ENCODE measurements at regions not wholly inside any gene's neighbourhood (a gene's known extent, or its start where the extent isn't known, plus 50 kb on each side); places are given as distances from the start of the nearest gene placed in this dataset.

- H3K27me3 ChIP-seq (ENCODE audit: low read depth, low read length), result no peaks in the 10 kb centered on the region
- H3K4me2 ChIP-seq (ENCODE audit: low read length), result no peak overlapping the region
- no peak overlapping the region for H3K27ac ChIP-seq (ENCODE audit: low read length)
Measured at GRCh38 chr13:32880636-32881035, 135.6 kb upstream of the KL start.

GRCh38 chr13:32881074-32881776 lies 135.0 kb upstream of the KL start:
- Histone ChIP-seq H3K9ac (ENCODE audit: low read length) (no peak overlapping the region), H3K27ac (ENCODE audit: low read length) (no peak overlapping the region), H3K36me3 (replicated peaks; ENCODE audit: low read depth, low read length) (no peaks in the 10 kb centered on the region), H3K79me2 (ENCODE audit: low read length) (no peaks in the 10 kb centered on the region), H2AFZ (ENCODE audit: low read depth, low read length) (no peak overlapping the region), H3K27me3 (ENCODE audit: low read depth, low read length) (no peaks in the 10 kb centered on the region), H3K4me3 (ENCODE audit: low read length) (no peak overlapping the region), H3K4me2 (ENCODE audit: low read length) (no peak overlapping the region), H3K9me3 (ENCODE audit: insufficient read depth, low read length) (no peaks in the 10 kb centered on the region), H3K4me1 (ENCODE audit: low read length) (no peaks in the 10 kb centered on the region), H4K20me1 (ENCODE audit: insufficient read depth, low read length) (no peaks in the 10 kb centered on the region)
- TF ChIP-seq EZH2phosphoT487 (IDR thresholded peaks at IDR 0.05; ENCODE audit: low read depth) (no peak), CTCF (IDR thresholded peaks at IDR 0.05; ENCODE audit: low read depth, low read length) (no peak)

More at GRCh38 chr13:32880636-32881035, 135.6 kb upstream of the KL start:
- Histone ChIP-seq H3K4me1 (ENCODE audit: low read length) (no peaks in the 10 kb centered on the region), H3K79me2 (ENCODE audit: low read length) (no peaks in the 10 kb centered on the region), H4K20me1 (ENCODE audit: insufficient read depth, low read length) (no peaks in the 10 kb centered on the region), H3K4me3 (ENCODE audit: low read length) (no peak overlapping the region), H3K9me3 (ENCODE audit: insufficient read depth, low read length) (no peaks in the 10 kb centered on the region), H3K9ac (ENCODE audit: low read length) (no peak overlapping the region), H2AFZ (ENCODE audit: low read depth, low read length) (no peak overlapping the region), H3K36me3 (replicated peaks; ENCODE audit: low read depth, low read length) (no peaks in the 10 kb centered on the region)
- no peak for TF ChIP-seq EZH2phosphoT487 (IDR thresholded peaks at IDR 0.05; ENCODE audit: low read depth)

- Histone ChIP-seq H3K4me2 (ENCODE audit: low read length) (no peak overlapping the region), H3K36me3 (replicated peaks; ENCODE audit: low read depth, low read length) (no peaks in the 10 kb centered on the region), H3K27me3 (ENCODE audit: low read depth, low read length) (no peaks in the 10 kb centered on the region), H2AFZ (ENCODE audit: low read depth, low read length) (no peak overlapping the region), H3K27ac (ENCODE audit: low read length) (no peak overlapping the region), H3K9ac (ENCODE audit: low read length) (no peak overlapping the region), H4K20me1 (ENCODE audit: insufficient read depth, low read length) (no peaks in the 10 kb centered on the region), H3K4me3 (ENCODE audit: low read length) (no peak overlapping the region), H3K9me3 (ENCODE audit: insufficient read depth, low read length) (no peaks in the 10 kb centered on the region), H3K4me1 (ENCODE audit: low read length) (no peaks in the 10 kb centered on the region), H3K79me2 (ENCODE audit: low read length) (no peaks in the 10 kb centered on the region)
- no peak for TF ChIP-seq EZH2phosphoT487 (IDR thresholded peaks at IDR 0.05; ENCODE audit: low read depth)
- TF ChIP-seq CTCF (IDR thresholded peaks at IDR 0.05; ENCODE audit: low read depth, low read length), result no peak
Measured at GRCh38 chr13:32881777-32882145, 134.5 kb upstream of the KL start.

- no peak overlapping the region for H3K9ac ChIP-seq (ENCODE audit: low read length)
- no peaks in the 10 kb centered on the region for H3K36me3 ChIP-seq (replicated peaks; ENCODE audit: low read depth, low read length)
- H3K27ac ChIP-seq (ENCODE audit: low read length), result no peak overlapping the region
- no peak overlapping the region for H3K4me3 ChIP-seq (ENCODE audit: low read length)
- no peaks in the 10 kb centered on the region for H3K27me3 ChIP-seq (ENCODE audit: low read depth, low read length)
- H3K4me1 ChIP-seq (ENCODE audit: low read length), result no peaks in the 10 kb centered on the region
- H3K79me2 ChIP-seq (ENCODE audit: low read length), result no peaks in the 10 kb centered on the region
- H3K4me2 ChIP-seq (ENCODE audit: low read length), result no peak overlapping the region
- no peaks in the 10 kb centered on the region for H4K20me1 ChIP-seq (ENCODE audit: insufficient read depth, low read length)
- no peaks in the 10 kb centered on the region for H3K9me3 ChIP-seq (ENCODE audit: insufficient read depth, low read length)
- TF ChIP-seq EZH2phosphoT487 (IDR thresholded peaks at IDR 0.05; ENCODE audit: low read depth) (no peak), CTCF (IDR thresholded peaks at IDR 0.05; ENCODE audit: low read depth, low read length) (no peak)
- H2AFZ ChIP-seq (ENCODE audit: low read depth, low read length), result no peak overlapping the region
Measured at GRCh38 chr13:32882691-32883090, 133.5 kb upstream of the KL start.
